Cardiac fibroblast (primary cell): ENCODE measurements at regions not wholly inside any gene's neighbourhood (a gene's known extent, or its start where the extent isn't known, plus 50 kb on each side); places are given as distances from the start of the nearest gene placed in this dataset.
A peak's percentile ranks its signal among the peaks of the same experiment; 100 is the strongest.

ENCODE experiments used
- DNase-seq, 2 donors: peaks; one replicate each; pipeline versions ENCODE4 v3.0.0 to v3.0.0-alpha.2; 2010; ENCODE audit warnings: low read depth in 2 of 2
- H3K4me3 ChIP-seq, 2 donors: replicated peaks in 1 of 2; 1 replicate in 1 of 2; 2 replicates in 1 of 2; pipeline ENCODE4 v1.5.1; 2011; ENCODE audit warnings: low read depth in 2 of 2, low read length in 2 of 2, mild to moderate bottlenecking in 2 of 2, moderate library complexity in 1 of 2
- CTCF ChIP-seq: IDR thresholded peaks from one replicate; pipeline ENCODE4 v1.5.1; 2011; ENCODE audit warnings: low read depth, mild to moderate bottlenecking, low read length, inconsistent platforms

GRCh38 chr2:181313845-181314244, 143.3 kb upstream of the ITGA4 start:
- no peak overlapping the region for H3K4me3 ChIP-seq
- no peak for DNase-seq
- TF ChIP-seq CTCF = no peak

DNA sequence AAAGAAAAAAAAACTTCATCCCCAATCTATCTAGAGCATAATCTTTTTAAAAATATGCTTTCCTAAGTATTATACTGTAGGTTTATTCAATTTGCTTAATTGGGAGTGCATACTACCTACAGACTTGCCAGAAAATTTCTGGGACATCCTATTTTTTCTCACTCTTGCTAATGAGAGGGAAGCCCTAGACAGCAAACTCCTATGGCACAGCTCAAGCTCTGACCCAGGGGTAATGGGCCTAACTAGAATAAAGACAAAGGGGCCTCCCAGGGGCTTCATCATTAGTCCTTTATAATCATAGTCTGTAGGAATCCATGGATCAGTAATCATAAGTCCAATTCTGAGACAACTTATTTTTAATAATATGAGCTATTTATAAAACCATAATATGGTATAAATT, 142.6 kb upstream of the ITGA4 start:
- no peak for DNase-seq
- TF ChIP-seq CTCF = no peak
- no peak overlapping the region for H3K4me3 ChIP-seq

- H3K4me3 ChIP-seq = no peak overlapping the region
- DNase-seq = peak in 1 of 2 donors; percentile 12
- TF ChIP-seq CTCF = no peak
These were observed 139.7 kb upstream of the ITGA4 start for GRCh38 chr2:181317511-181317910.

DNA sequence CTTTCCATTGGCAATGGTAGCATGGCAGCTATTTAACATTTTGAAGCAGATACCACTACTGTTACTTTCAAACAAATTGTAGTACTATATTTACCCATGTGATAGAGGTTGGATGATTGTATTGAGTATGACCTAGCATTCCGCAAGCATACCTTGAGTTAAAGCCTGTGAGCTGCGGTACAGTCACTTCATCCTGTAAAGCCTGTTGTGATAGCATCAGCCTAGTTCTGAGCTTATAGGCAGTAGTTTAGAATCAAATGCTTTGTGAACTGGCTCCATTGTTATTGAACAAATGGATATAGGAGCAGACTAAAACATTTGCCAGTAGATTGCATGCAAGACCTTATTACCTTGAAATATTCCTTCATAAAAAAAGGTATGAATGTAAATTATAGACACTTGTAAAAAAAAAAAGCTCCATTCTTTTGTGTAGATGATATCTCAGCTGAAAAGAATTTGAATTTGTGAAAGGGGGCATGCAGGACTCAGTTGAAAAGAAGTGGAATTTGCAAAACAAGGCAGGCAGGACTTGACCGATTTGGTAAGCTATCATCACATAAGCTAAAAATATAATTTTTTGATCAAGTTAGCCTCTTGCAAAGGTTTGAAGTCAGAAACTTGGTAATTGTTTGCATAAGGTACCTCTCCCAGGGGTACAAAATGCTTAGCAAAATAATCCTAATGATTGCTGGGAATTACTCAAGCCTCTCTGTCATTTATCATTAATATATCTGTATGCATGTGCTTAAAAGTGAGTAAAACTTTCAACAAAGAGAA, 138.5 kb upstream of the ITGA4 start:
- H3K4me3 ChIP-seq = no peak overlapping the region
- DNase-seq = no peak
- TF ChIP-seq CTCF = no peak

DNA sequence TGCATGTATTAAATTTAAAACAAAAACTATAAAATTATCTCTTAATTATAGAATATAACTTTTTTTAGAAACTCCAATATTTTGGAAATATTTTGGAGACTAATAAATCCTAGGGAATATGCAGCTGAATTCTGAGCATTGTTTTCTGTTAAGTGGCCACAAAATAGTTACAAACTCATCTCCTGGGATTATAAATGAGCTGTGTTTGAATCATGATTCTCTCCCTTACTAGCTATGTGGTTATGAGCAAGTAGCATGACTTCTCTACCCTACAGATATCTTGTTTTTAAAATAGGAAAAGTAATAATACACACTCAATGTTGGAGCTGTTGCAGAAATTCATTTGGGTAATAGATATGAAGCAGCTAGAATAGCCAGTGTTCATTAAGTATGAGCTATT, 137.9 kb upstream of the ITGA4 start:
- DNase-seq = peak in 1 of 2 donors; percentile 40
- no peak for TF ChIP-seq CTCF
- no peak overlapping the region for H3K4me3 ChIP-seq

DNA sequence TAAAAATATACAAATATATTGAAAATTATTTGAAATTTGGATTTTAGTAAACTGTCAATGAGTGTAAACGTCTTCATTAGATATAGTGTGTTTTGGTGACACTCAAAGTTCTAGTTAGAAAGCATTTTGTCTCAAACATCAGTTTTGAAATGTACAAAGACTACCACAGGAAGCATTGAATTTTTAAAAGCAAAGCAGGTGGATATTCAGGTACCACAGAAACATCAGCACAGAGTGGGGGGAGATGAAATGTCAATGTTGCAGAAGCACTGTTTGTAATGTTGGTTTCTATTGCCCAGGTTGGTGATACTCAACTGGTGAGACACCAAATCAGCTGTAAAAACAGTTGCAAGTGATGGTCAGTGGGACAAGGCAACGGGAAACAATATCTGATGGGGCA, 136.5 kb upstream of the ITGA4 start:
- no peak for TF ChIP-seq CTCF
- DNase-seq = no peak
- H3K4me3 ChIP-seq = no peak overlapping the region

- DNase-seq = no peak
- TF ChIP-seq CTCF = no peak
These were observed 132.3 kb upstream of the ITGA4 start for GRCh38 chr2:181324912-181325311.

More at GRCh38 chr2:181324912-181325311, 132.3 kb upstream of the ITGA4 start:
- H3K4me3 ChIP-seq = no peak overlapping the region
